GM21360 (cell line): ENCODE measurements at regions not wholly inside any gene's neighbourhood (a gene's known extent, or its start where the extent isn't known, plus 50 kb on each side); places are given as distances from the start of the nearest gene placed in this dataset.

Experiments
- ATAC-seq: cut with Tn5 transposase; IDR thresholded peaks from one replicate; pipeline ENCODE4 v1.9.1; 2021; ENCODE audit warnings: mild to moderate bottlenecking, moderate library complexity; ENCODE audit not compliant: unreplicated experiment

GRCh38 chr14:53692885-53693284 is 263.7 kb downstream of the BMP4 start:
- ATAC-seq: no peak

GRCh38 chr14:53692451-53692850 is 264.2 kb downstream of the BMP4 start:
- ATAC-seq: no peak

GRCh38 chr14:53683229-53683628 is 273.4 kb downstream of the BMP4 start:
- ATAC-seq: no peak

GRCh38 chr14:53672526-53672925 is 284.1 kb downstream of the BMP4 start:
- ATAC-seq: no peak

- ATAC-seq: no peak
These were observed 285.9 kb downstream of the BMP4 start for GRCh38 chr14:53670701-53671100.

GRCh38 chr14:53668897-53669296 is 287.7 kb downstream of the BMP4 start:
- ATAC-seq: no peak

- ATAC-seq: no peak
These were observed 292.9 kb downstream of the BMP4 start for GRCh38 chr14:53663709-53664108.

DNA sequence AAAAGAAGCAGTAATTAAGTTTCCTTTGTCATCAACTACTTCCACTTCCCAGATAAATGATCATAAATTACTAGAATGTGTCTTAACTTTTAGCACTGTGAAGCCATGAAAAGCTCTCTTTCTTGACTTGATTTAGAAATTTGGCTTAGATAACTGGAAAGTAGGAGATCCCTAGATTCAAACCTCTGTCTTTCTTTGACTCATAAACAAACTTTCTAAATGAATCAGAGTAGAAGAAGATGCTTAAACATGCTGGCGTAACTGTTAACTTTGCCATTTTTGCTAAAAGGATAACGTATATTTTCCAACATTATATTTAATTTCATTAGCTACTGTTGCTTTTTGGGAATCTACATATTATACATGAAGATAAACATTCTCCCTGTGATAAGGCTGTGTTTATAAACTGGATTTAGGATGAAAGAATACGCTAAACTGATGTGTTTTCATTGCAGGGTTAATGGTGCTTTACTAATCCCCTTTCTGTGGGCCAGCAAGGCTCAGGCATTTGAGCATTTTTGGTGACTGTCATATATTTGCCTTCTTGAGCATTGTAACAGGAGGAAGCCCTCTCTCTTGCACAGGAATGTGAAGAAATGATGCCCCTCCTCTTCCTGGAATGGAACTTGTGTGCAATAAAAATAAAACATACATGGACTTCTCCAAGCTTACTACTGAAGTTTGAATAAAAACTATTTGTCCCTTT is 301.4 kb downstream of the BMP4 start:
- ATAC-seq: peak; percentile 70

GRCh38 chr14:53652068-53652467 is 304.6 kb downstream of the BMP4 start:
- ATAC-seq: no peak

DNA sequence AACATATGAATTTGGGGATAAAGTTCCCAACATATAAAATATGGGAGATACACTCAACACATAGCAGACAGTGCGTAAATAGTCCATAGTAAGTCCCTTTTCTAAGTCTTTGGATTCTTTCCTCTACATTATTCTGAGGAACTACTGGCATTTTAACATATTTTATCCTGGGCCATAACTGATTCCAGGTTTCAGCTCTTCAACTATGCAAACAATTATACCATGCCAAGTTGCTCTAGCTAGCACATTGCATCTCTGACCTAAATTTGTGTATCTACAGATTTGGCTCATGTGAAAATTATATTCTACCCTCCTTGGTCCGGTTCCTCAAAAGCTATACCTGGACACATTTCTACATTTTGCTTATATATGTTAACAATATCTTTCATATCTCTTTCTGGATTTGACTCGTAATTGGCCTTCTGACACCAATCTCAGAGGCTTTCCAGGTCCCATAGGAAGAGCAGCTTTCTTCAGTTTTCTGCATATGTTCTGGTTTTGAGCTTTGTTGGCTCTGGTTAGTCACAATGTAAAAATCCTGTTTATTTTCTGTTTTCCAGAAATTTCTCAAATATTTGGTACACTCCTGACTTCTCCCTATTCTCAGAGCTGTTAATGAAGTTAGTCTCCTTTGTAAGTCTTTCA is 305.4 kb downstream of the BMP4 start:
- ATAC-seq: no peak

DNA sequence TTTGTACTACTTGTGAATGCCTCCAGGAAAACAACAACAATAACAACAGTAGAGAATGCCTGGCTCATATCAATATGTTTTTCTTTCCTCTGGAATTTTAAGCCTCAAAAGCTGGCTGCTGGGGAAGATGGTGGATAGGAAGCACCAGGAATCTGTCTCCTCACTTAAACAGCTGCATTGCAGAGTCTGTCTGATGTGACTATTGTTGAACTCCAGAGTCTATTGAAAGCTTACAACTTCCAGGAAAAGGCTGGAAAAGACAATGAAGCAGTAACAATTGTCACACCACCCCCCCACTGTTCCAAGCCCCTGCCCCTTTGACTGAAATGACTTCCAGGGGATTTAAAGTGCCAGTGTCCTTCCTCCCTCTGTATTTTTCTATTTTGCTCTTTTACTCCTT is 309.7 kb downstream of the BMP4 start:
- no peak for ATAC-seq

DNA sequence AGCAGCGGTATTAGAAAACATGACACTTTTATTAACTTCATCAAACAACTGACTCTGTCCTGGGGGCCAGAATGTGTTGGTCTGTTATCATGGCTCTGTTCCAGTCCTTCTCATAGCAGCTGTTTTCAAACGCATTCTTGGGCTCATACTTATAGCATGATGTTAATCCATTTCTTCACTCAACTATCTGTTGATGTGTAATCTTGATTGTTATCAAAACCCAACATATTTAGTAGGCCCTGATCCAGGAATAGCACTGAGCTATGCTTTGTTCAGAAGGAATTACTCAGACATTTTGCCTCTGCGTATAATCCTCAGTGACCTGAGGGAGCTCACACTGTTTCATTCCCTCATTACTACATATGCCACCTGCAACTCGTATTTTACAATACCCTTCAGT is 315.9 kb downstream of the BMP4 start:
- no peak for ATAC-seq

DNA sequence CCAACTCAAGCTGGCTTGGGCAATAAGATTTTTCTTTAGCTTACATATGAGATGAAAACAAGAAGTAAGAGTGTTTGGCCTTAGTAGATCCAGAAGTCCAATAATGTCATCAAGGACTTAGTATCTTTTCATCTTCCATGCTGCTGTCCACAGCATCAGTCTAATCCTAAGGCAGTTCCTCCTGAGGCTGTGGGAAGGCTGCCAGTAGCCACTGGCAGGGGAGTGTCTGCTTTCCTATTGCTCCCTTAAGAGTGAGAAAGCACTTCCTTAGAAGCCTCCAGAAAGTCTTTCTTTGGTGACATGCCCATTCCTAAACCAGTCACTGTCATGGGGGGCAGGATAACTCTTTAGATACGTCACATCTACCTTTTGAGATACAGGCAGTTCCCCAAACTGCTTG is 317.7 kb downstream of the BMP4 start:
- ATAC-seq: no peak

DNA sequence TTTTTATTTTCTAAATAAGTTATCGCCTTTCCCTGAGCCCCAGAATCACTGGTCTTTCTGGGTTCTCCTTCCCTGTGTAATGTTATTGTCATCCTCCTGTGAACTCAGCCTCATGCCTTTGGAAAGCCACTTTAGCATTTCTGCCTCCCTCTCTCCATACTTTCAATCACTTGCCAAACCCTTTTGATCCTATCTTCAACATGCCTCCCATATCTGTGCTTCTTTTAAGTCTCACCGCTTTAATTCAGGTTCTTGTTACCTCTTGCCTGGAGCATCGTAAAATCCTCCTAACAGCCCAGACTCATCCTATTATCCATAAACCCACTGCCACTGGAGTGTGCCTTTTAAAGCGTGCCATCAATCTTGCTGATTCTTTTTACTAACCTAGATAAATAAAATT is 321.8 kb downstream of the BMP4 start:
- no peak for ATAC-seq

DNA sequence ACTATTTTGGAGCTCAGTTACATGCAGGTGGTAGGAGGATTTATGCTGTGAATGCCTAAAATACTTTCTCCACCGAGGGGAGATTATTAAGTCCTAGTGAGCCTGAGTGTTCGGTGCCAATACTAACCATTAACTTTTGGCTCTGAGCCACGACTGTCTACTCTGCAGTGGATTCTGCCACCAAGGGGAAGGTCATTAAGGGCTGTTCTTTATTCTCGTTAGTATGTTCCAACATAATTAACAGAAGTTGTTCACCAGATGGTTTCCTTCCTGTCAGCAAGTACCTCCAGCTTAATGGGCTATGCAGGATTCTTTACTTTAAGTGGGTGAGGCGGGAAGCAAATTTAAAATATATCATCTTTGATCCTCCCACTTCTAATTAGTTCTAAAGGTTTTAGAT is 326.3 kb downstream of the BMP4 start:
- no peak for ATAC-seq

GRCh38 chr14:53628732-53629430 is 327.7 kb downstream of the BMP4 start:
- no peak for ATAC-seq

DNA sequence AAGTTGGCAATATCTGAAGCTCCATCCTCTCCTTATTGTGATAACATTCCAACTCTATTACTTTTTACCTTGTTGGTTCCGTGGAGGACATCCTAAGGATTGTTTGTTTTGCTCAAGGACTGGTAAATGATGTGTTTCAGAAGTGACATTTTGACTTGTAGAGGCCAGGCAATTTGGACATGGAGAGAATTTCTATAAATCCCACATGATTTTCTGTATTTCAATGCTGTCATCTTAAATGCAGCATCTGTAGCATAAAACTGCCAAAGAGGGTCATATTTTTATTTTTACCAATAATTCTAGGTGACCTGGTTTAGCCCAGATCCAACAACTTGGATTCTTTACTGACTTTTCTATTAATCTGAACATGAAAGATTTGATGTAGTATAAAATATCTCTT is 328.4 kb downstream of the BMP4 start:
- no peak for ATAC-seq

GRCh38 chr14:53626761-53627160 is 329.9 kb downstream of the BMP4 start:
- ATAC-seq: no peak

- no peak for ATAC-seq
These were observed 334.2 kb downstream of the BMP4 start for GRCh38 chr14:53622447-53622846.

DNA sequence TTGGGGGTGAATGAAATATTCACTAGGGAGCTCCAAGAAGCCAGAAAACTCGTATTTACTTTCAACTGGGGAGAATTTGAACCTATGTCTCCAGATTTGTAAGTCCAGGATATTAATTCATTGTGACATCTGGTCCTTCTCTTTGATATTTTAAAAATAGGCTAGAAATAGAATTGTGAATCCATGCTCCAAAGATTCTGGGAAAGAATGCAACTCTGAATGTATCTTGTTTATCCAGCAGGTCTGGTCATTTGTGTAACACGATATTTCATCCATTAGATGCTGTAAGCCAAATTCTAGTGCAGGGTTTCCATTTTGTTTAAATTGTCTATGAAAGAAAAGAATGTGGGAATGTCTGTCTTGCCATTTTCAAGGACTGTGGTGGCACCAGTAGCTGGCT is 334.7 kb downstream of the BMP4 start:
- no peak for ATAC-seq

DNA sequence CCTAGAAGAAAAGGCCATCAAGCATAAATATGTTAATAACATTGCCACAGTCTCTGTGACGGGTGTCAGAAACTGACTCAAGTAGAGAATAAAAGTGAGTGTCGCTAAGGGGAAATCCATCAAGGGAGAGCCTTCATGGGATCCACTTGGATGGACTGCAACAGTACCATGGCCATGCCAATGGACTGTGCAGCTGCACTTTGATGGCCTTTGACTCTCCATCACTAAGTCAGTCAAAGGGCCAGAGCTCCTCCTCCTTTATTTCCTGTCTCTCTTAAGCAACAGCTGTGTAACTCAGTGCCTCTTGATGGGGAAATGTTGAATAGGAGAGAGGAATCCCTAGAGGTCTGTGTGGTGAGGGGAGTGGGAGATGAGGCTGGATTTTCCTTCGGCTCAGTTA is 335.2 kb downstream of the BMP4 start:
- ATAC-seq: no peak

GRCh38 chr14:53620890-53621289 is 335.7 kb downstream of the BMP4 start:
- no peak for ATAC-seq
